ENCODE measurements at regions not wholly inside any gene's neighbourhood (a gene's known extent, or its start where the extent isn't known, plus 50 kb on each side); places are given as distances from the start of the nearest gene placed in this dataset.

- TF ChIP-seq TEAD4 (IDR thresholded peaks at IDR 0.05) = no peak
- no peak for TF ChIP-seq EGR1 (IDR thresholded peaks at IDR 0.05)
- TF ChIP-seq YY1 (IDR thresholded peaks at IDR 0.05; ENCODE audit: low read depth) = no peak
- no peak for TF ChIP-seq TAF1 (IDR thresholded peaks at IDR 0.05; ENCODE audit: low read depth)
- no peak for TF ChIP-seq RAD21 (IDR thresholded peaks at IDR 0.05; ENCODE audit: low read depth)
- no peak for TF ChIP-seq TCF12 (IDR thresholded peaks at IDR 0.05; ENCODE audit: low read depth)
- no peak for TF ChIP-seq MAX (IDR thresholded peaks at IDR 0.05)
Measured at GRCh38 chr4:20433097-20433705, 181.5 kb downstream of the SLIT2 start.

- TF ChIP-seq TCF12 (IDR thresholded peaks at IDR 0.05; ENCODE audit: low read depth) = no peak
- TF ChIP-seq CEBPB (IDR thresholded peaks at IDR 0.05) = no peak
- no peak for TF ChIP-seq TAF1 (IDR thresholded peaks at IDR 0.05; ENCODE audit: low read depth)
- no peak for TF ChIP-seq CREB1 (IDR thresholded peaks at IDR 0.05; ENCODE audit: low read depth)
- TF ChIP-seq FOXM1 (IDR thresholded peaks at IDR 0.05; ENCODE audit: borderline replicate concordance, low read depth) = no peak
- no peak for TF ChIP-seq REST (IDR thresholded peaks at IDR 0.05; ENCODE audit: low read depth)
- TF ChIP-seq NFIC (IDR thresholded peaks at IDR 0.05) = no peak
- TF ChIP-seq TEAD4 (IDR thresholded peaks at IDR 0.05) = no peak
- TF ChIP-seq ZBTB7A (IDR thresholded peaks at IDR 0.05; ENCODE audit: low read depth) = no peak
- TF ChIP-seq RAD21 (IDR thresholded peaks at IDR 0.05; ENCODE audit: low read depth) = no peak
- no peak for TF ChIP-seq MAX (IDR thresholded peaks at IDR 0.05)
- no peak for TF ChIP-seq EGR1 (IDR thresholded peaks at IDR 0.05)
- no peak for TF ChIP-seq USF1 (IDR thresholded peaks at IDR 0.05)
- no peak for TF ChIP-seq EP300 (IDR thresholded peaks at IDR 0.05; ENCODE audit: borderline replicate concordance)
- no peak for TF ChIP-seq YY1 (IDR thresholded peaks at IDR 0.05; ENCODE audit: low read depth)
Measured at GRCh38 chr4:20440170-20440569, 188.5 kb downstream of the SLIT2 start.

- TF ChIP-seq ZBTB7A (IDR thresholded peaks at IDR 0.05; ENCODE audit: low read depth) = no peak
- TF ChIP-seq NFIC (IDR thresholded peaks at IDR 0.05) = peak; percentile 20; the same call in 1 of the 2 replicates
Measured at GRCh38 chr4:20443015-20443805, 191.5 kb downstream of the SLIT2 start.

GRCh38 chr4:20444599-20445337 lies 193.1 kb downstream of the SLIT2 start:
- TF ChIP-seq MAX (IDR thresholded peaks at IDR 0.05) = no peak
- no peak for TF ChIP-seq CREB1 (IDR thresholded peaks at IDR 0.05; ENCODE audit: low read depth)
- no peak for TF ChIP-seq EP300 (IDR thresholded peaks at IDR 0.05; ENCODE audit: borderline replicate concordance)
- TF ChIP-seq ZBTB7A (IDR thresholded peaks at IDR 0.05; ENCODE audit: low read depth) = no peak
- no peak for TF ChIP-seq REST (IDR thresholded peaks at IDR 0.05; ENCODE audit: low read depth)
- TF ChIP-seq USF1 (IDR thresholded peaks at IDR 0.05) = no peak
- TF ChIP-seq TCF12 (IDR thresholded peaks at IDR 0.05; ENCODE audit: low read depth) = no peak
- no peak for TF ChIP-seq CEBPB (IDR thresholded peaks at IDR 0.05)
- TF ChIP-seq YY1 (IDR thresholded peaks at IDR 0.05; ENCODE audit: low read depth) = no peak
- no peak for TF ChIP-seq FOXM1 (IDR thresholded peaks at IDR 0.05; ENCODE audit: borderline replicate concordance, low read depth)
- TF ChIP-seq EGR1 (IDR thresholded peaks at IDR 0.05) = no peak
- no peak for TF ChIP-seq RAD21 (IDR thresholded peaks at IDR 0.05; ENCODE audit: low read depth)
- no peak for TF ChIP-seq NFIC (IDR thresholded peaks at IDR 0.05)
- TF ChIP-seq TAF1 (IDR thresholded peaks at IDR 0.05; ENCODE audit: low read depth) = no peak
- no peak for TF ChIP-seq TEAD4 (IDR thresholded peaks at IDR 0.05)
